Type B pancreatic cell (in vitro differentiated cells): ENCODE measurements at regions not wholly inside any gene's neighbourhood (a gene's known extent, or its start where the extent isn't known, plus 50 kb on each side); places are given as distances from the start of the nearest gene placed in this dataset.

Source experiments
- DNase-seq: peaks from one replicate; pipeline ENCODE4 v3.0.0; 2021; ENCODE audit warnings: mixed read lengths; ENCODE audit not compliant: unreplicated experiment; ENCODE audit errors: extremely low spot score
- H3K27ac Mint-ChIP-seq: 2 replicates; pipeline ENCODE4 v1.8.0; 2021; ENCODE audit warnings: mild to moderate bottlenecking, mixed read lengths
- H3K27me3 Mint-ChIP-seq: 2 replicates; pipeline ENCODE4 v1.8.0; 2021; ENCODE audit warnings: mixed read lengths
- H3K36me3 Mint-ChIP-seq: 2 replicates; pipeline ENCODE4 v1.8.0; 2021; ENCODE audit warnings: mixed read lengths
- H3K4me1 Mint-ChIP-seq: one replicate; pipeline ENCODE4 v1.8.0; 2021; ENCODE audit warnings: mixed read lengths; ENCODE audit not compliant: unreplicated experiment
- H3K4me3 Mint-ChIP-seq: 2 replicates; pipeline ENCODE4 v1.8.0; 2021; ENCODE audit warnings: mild to moderate bottlenecking, mixed read lengths
- H3K9me3 Mint-ChIP-seq: 2 replicates; pipeline ENCODE4 v1.8.0; 2021; ENCODE audit warnings: mixed read lengths
- CTCF ChIP-seq: fragments of 200-600 bp; sonication (generic); conservative IDR thresholded peaks from 2 replicates; pipeline ENCODE4 v1.5.0; 2021; ENCODE audit warnings: antibody characterized with exemption, mild to moderate bottlenecking

DNA sequence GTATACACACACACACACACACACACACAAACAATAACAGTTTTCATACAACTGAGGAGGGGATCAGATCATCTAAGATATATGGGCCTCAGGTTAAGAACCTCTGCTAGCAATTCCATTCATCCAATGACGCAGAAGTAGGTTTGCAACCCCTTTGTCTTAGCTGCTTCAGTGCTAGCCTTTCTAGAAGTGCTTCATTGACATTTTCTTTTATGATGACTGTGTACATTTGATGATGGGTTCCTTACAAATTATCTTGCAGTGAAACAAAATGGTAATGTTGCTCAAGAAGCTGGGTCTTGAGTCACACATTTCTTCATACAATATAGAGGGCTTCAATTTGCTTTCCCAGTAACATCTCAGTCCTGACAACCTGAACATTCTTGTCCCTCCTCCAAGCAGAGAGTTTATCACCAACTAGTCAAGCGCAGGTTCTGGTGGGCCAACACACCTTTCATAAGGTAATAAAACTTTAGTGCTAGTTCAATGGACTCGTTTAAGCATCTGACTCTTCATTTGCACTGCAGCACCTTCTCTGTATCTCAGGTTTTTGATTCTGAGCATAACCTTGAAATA is 269.5 kb downstream of the CNTN3 start:
- no peak for TF ChIP-seq CTCF
- Mint-ChIP-seq H3K9me3 (no peaks in the 10 kb centered on the region), H3K4me1 (no peaks in the 10 kb centered on the region), H3K27ac (no peak overlapping the region), H3K36me3 (no peaks in the 10 kb centered on the region), H3K4me3 (no peak overlapping the region), H3K27me3 (no peaks in the 10 kb centered on the region)
- DNase-seq: no peak

DNA sequence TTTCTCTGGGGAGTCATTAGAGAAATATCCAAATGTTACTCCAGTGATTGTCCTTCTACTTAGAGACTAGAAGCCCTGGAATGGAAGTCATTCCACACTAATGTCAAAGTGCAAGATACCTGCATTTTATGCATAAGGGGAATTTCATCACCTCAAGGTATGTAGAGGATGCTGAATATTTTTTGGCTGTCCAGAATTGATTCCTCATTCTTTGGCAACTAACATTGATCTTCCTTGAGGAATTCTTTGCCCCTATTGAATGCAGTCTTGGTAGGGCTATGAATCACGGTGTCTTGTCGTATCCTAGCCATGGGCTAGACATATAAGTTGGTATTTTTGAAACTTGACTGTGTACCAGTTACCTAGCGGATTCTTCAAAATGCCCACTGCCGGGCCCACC is 271.1 kb downstream of the CNTN3 start:
- H3K27me3 Mint-ChIP-seq: no peaks in the 10 kb centered on the region
- H3K4me1 Mint-ChIP-seq: no peaks in the 10 kb centered on the region
- H3K27ac Mint-ChIP-seq: no peak overlapping the region
- no peaks in the 10 kb centered on the region for H3K36me3 Mint-ChIP-seq
- no peak for DNase-seq
- H3K9me3 Mint-ChIP-seq: no peaks in the 10 kb centered on the region
- TF ChIP-seq CTCF: no peak
- H3K4me3 Mint-ChIP-seq: no peak overlapping the region

GRCh38 chr3:74338998-74339397 is 275.5 kb downstream of the CNTN3 start:
- H3K4me3 Mint-ChIP-seq: no peak overlapping the region
- no peak for DNase-seq
- H3K27ac Mint-ChIP-seq: no peak overlapping the region
- H3K36me3 Mint-ChIP-seq: no peaks in the 10 kb centered on the region
- no peaks in the 10 kb centered on the region for H3K4me1 Mint-ChIP-seq
- TF ChIP-seq CTCF: no peak
- no peaks in the 10 kb centered on the region for H3K27me3 Mint-ChIP-seq
- no peaks in the 10 kb centered on the region for H3K9me3 Mint-ChIP-seq

GRCh38 chr3:74332165-74332564 is 282.3 kb downstream of the CNTN3 start:
- no peak for TF ChIP-seq CTCF

DNA sequence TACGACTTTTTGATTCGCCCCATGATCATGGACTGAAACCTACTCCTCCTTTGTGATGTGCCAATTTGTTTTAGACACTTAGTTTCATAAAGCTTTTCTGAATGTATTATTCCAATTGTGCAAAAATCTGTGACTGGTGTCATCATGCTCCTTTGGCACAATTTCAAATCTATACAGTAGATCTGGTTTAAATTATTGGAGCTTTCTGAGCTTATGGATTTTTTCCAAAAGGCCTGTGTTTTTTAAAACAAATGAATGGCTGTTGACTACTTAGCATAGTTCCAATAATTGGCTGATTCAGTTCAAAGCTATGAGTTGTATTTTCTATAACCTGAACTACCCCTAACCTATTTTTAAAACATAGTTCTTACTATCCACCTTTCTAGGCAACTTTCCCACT is 282.7 kb downstream of the CNTN3 start:
- H3K27ac Mint-ChIP-seq: no peak overlapping the region
- no peak for TF ChIP-seq CTCF
- no peak overlapping the region for H3K4me3 Mint-ChIP-seq
- H3K27me3 Mint-ChIP-seq: no peaks in the 10 kb centered on the region
- no peaks in the 10 kb centered on the region for H3K36me3 Mint-ChIP-seq
- DNase-seq: no peak
- H3K9me3 Mint-ChIP-seq: no peaks in the 10 kb centered on the region
- H3K4me1 Mint-ChIP-seq: no peaks in the 10 kb centered on the region

More at GRCh38 chr3:74332165-74332564, 282.3 kb downstream of the CNTN3 start:
- Mint-ChIP-seq H3K4me3 (no peak overlapping the region), H3K9me3 (no peaks in the 10 kb centered on the region), H3K4me1 (no peaks in the 10 kb centered on the region), H3K27ac (no peak overlapping the region), H3K36me3 (no peaks in the 10 kb centered on the region), H3K27me3 (no peaks in the 10 kb centered on the region)
- no peak for DNase-seq

- TF ChIP-seq CTCF: no peak
- Mint-ChIP-seq H3K27ac (no peak overlapping the region), H3K9me3 (no peaks in the 10 kb centered on the region), H3K36me3 (no peaks in the 10 kb centered on the region), H3K27me3 (no peaks in the 10 kb centered on the region), H3K4me1 (no peaks in the 10 kb centered on the region), H3K4me3 (no peak overlapping the region)
- DNase-seq: no peak
Observed at GRCh38 chr3:74329096-74329495, 285.4 kb downstream of the CNTN3 start.
